ENCODE measurements at regions not wholly inside any gene's neighbourhood (a gene's known extent, or its start where the extent isn't known, plus 50 kb on each side); places are given as distances from the start of the nearest gene placed in this dataset.

DNA sequence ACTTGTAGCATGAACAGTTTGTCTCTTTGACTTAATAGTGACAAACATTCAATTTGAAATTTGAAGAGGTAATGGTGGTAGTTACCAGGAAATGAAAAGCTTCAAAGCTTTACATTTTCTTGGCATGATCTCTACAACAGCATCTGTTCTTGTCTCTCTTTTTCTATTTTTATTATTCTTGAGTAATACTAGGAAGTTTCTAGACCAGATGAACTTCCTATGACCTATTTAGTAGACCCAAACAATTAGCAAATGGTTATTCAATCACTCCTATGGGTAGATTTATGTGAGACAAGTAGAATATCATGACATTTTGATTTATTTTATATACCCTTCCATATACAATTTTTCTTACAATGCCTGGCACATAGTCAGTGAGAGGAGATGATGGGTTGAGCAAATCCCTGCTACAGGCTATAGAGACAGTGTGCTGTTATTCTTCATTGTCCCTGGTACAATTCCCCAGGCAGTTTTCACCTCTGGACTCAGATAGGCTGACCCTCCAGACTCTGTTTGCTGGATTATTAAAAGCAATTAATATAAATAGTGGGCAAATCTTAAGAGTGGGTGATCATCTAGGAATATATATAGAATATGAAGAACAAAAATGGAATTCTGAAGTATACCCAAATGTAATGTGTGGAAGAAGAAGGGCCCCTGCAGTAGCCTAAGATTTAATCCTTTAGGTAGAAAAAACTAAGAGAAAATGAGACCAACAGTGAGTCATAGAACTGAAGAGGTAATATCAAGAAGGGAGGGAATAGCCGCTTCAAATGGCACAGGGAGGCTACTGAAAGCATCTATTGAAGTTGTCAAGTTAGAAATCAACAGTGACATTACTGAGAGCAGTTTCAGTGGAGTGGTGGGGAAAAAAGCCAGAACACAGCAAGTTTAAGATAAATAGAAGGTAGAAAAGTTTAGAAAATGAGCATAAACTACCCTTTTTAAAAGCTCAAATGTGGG, 512.0 kb downstream of the FOXG1 start:
- TF ChIP-seq, protein P1, sequence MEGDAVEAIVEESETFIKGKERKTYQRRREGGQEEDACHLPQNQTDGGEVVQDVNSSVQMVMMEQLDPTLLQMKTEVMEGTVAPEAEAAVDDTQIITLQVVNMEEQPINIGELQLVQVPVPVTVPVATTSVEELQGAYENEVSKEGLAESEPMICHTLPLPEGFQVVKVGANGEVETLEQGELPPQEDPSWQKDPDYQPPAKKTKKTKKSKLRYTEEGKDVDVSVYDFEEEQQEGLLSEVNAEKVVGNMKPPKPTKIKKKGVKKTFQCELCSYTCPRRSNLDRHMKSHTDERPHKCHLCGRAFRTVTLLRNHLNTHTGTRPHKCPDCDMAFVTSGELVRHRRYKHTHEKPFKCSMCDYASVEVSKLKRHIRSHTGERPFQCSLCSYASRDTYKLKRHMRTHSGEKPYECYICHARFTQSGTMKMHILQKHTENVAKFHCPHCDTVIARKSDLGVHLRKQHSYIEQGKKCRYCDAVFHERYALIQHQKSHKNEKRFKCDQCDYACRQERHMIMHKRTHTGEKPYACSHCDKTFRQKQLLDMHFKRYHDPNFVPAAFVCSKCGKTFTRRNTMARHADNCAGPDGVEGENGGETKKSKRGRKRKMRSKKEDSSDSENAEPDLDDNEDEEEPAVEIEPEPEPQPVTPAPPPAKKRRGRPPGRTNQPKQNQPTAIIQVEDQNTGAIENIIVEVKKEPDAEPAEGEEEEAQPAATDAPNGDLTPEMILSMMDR (conservative IDR thresholded peaks at IDR 0.05 in 1 of 2, IDR thresholded peaks at IDR 0.05 in 1 of 2; ENCODE audit: extremely low read depth in 1 of 2, insufficient read depth in 1 of 2, low read depth in 1 of 2, low read length in 2 of 2), result no peak
- no peak for TF ChIP-seq EZH2 (IDR thresholded peaks at IDR 0.05; ENCODE audit: borderline replicate concordance, low read length)
